GM06990 (cell line): ENCODE measurements at regions not wholly inside any gene's neighbourhood (a gene's known extent, or its start where the extent isn't known, plus 50 kb on each side); places are given as distances from the start of the nearest gene placed in this dataset.

Experiments
- DNase-seq: peaks from one replicate; pipeline ENCODE4 v3.0.0-alpha.2; 2011; ENCODE audit not compliant: insufficient read length; ENCODE audit errors: extremely low read depth
- H3K27me3 ChIP-seq: replicated peaks from 2 replicates; pipeline ENCODE4 v1.6.0; 2011; ENCODE audit warnings: low read length; ENCODE audit not compliant: control insufficient read depth, insufficient read depth
- H3K36me3 ChIP-seq: 2 replicates; pipeline ENCODE4 v1.5.1; 2011; ENCODE audit warnings: low read length; ENCODE audit not compliant: control insufficient read depth, insufficient read depth
- H3K4me3 ChIP-seq: replicated peaks from 2 replicates; pipeline ENCODE4 v1.5.1; 2011; ENCODE audit warnings: low read depth, mild to moderate bottlenecking, control low read depth, low read length
- CTCF ChIP-seq: IDR thresholded peaks from 2 replicates; pipeline ENCODE4 v1.5.1; 2011; ENCODE audit warnings: low read length, control low read depth, mild to moderate bottlenecking, inconsistent platforms; ENCODE audit not compliant: insufficient read depth, poor library complexity, severe bottlenecking

DNA sequence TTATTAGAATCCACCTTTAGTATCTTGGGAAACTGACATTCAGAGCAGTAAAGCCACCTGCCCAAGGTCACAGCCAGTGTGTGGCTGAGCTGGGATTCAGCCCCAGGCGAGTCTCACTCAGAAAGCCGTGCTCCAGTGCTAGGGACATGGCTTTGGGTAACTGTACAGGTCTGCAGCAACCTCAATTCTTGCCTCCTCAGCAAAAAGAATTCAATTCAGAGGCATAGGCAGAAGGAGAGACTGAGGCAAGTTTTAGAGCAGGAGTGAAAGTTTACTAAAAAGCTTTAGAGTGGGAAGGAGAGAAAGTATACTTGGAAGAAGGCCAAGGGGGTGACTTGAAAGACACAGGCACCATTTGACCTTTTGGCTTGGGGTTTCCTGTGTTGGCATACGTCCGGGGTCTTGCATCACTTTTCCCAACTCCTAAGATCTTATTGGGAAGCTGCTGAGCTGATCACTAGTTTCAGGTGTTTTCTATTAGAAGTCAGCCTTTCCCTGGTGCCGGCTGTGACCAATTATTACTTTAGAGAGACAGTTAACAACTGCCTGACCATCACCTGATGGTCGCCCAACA lies 529.3 kb downstream of the MATN1 start:
- DNase-seq: no peak
- no peaks in the 10 kb centered on the region; the same call in 1 of the 2 replicates for H3K27me3 ChIP-seq
- no peaks in the 10 kb centered on the region for H3K36me3 ChIP-seq
- TF ChIP-seq CTCF: no peak
- no peak overlapping the region for H3K4me3 ChIP-seq

- no peak for DNase-seq
- Histone ChIP-seq H3K36me3 (no peaks in the 10 kb centered on the region), H3K27me3 (no peaks in the 10 kb centered on the region; the same call in 1 of the 2 replicates), H3K4me3 (no peak overlapping the region)
- TF ChIP-seq CTCF: no peak
These were observed 530.3 kb downstream of the MATN1 start for GRCh38 chr1:30192969-30193630.

GRCh38 chr1:30191154-30191702 lies 532.2 kb downstream of the MATN1 start:
- TF ChIP-seq CTCF: no peak
- H3K27me3 ChIP-seq: no peaks in the 10 kb centered on the region
- no peaks in the 10 kb centered on the region for H3K36me3 ChIP-seq
- DNase-seq: no peak
- no peak overlapping the region for H3K4me3 ChIP-seq

- Histone ChIP-seq H3K27me3 (no peaks in the 10 kb centered on the region; the same call in 1 of the 2 replicates), H3K36me3 (no peaks in the 10 kb centered on the region), H3K4me3 (no peak overlapping the region)
- no peak for DNase-seq
- TF ChIP-seq CTCF: no peak
These were observed 532.8 kb downstream of the MATN1 start for GRCh38 chr1:30190511-30191153.

- no peak for DNase-seq
These were observed 533.4 kb downstream of the MATN1 start for GRCh38 chr1:30189818-30190500.

More at GRCh38 chr1:30189818-30190500, 533.4 kb downstream of the MATN1 start:
- Histone ChIP-seq H3K27me3 (no peaks in the 10 kb centered on the region; the same call in 1 of the 2 replicates), H3K36me3 (no peaks in the 10 kb centered on the region), H3K4me3 (no peak overlapping the region)
- no peak for TF ChIP-seq CTCF
